ENCODE measurements at regions not wholly inside any gene's neighbourhood (a gene's known extent, or its start where the extent isn't known, plus 50 kb on each side); places are given as distances from the start of the nearest gene placed in this dataset.

DNA sequence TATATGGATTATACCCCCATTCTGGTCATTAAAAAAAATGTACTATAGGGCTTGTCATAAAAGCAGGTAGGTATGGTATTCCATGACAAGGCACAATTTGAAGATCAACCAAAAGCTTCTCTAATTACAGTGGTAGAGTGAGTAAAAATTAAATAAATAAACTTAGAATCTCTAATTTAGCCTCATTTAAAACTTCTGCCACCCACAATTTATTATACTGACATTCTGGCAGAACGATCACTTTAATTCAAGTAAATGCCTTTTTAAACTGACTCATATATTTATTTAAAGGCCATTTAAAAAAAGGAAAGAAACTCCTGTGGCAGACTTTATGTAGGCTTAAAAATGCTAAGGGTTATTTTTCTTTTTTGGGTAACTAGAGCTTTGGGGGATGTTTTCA is 68.3 kb upstream of the PHACTR2 start:
- TF ChIP-seq, protein P1, sequence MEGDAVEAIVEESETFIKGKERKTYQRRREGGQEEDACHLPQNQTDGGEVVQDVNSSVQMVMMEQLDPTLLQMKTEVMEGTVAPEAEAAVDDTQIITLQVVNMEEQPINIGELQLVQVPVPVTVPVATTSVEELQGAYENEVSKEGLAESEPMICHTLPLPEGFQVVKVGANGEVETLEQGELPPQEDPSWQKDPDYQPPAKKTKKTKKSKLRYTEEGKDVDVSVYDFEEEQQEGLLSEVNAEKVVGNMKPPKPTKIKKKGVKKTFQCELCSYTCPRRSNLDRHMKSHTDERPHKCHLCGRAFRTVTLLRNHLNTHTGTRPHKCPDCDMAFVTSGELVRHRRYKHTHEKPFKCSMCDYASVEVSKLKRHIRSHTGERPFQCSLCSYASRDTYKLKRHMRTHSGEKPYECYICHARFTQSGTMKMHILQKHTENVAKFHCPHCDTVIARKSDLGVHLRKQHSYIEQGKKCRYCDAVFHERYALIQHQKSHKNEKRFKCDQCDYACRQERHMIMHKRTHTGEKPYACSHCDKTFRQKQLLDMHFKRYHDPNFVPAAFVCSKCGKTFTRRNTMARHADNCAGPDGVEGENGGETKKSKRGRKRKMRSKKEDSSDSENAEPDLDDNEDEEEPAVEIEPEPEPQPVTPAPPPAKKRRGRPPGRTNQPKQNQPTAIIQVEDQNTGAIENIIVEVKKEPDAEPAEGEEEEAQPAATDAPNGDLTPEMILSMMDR (IDR thresholded peaks at IDR 0.05; ENCODE audit: low read depth, low read length) = no peak
- no peak for TF ChIP-seq EZH2phosphoT487 (IDR thresholded peaks at IDR 0.05; ENCODE audit: low read depth)

All from OCI-LY3 (cell line).